GM12874 (cell line): ENCODE measurements at regions not wholly inside any gene's neighbourhood (a gene's known extent, or its start where the extent isn't known, plus 50 kb on each side); places are given as distances from the start of the nearest gene placed in this dataset.

Experiments
- TF ChIP-seq, protein P1 (sequence below): IDR thresholded peaks from 2 replicates; pipeline ENCODE4 v1.5.1; 2011; ENCODE audit warnings: low read depth, mild to moderate bottlenecking, control low read depth, low read length, moderate library complexity; ENCODE audit not compliant: insufficient read depth

DNA sequence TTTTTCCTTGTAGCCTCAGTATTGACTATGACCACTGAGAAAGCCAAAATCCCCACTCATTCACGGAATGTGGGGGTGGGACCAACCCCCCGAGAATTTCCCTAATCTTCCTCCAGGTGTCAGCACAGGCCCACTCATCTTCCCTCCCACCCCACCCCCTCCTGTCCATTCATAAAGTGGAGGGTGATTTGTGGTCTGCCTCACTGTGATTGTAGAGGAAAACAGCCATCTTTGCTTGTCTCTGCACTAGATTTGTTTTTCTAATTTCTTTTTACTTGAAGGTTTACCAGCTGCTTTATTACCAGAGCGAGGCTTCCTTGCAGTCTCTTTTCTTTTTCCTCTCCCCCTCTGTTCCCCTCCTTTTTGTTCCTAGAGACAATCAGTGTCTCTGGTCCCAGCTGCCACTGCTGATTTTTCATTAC is 171.8 kb downstream of the ICOS start:
- TF ChIP-seq, protein P1, sequence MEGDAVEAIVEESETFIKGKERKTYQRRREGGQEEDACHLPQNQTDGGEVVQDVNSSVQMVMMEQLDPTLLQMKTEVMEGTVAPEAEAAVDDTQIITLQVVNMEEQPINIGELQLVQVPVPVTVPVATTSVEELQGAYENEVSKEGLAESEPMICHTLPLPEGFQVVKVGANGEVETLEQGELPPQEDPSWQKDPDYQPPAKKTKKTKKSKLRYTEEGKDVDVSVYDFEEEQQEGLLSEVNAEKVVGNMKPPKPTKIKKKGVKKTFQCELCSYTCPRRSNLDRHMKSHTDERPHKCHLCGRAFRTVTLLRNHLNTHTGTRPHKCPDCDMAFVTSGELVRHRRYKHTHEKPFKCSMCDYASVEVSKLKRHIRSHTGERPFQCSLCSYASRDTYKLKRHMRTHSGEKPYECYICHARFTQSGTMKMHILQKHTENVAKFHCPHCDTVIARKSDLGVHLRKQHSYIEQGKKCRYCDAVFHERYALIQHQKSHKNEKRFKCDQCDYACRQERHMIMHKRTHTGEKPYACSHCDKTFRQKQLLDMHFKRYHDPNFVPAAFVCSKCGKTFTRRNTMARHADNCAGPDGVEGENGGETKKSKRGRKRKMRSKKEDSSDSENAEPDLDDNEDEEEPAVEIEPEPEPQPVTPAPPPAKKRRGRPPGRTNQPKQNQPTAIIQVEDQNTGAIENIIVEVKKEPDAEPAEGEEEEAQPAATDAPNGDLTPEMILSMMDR, result peak; percentile 32; the same call in 1 of the 2 replicates

- TF ChIP-seq, protein P1, result no peak
These were observed 172.3 kb downstream of the ICOS start for GRCh38 chr2:204108781-204109295.

DNA sequence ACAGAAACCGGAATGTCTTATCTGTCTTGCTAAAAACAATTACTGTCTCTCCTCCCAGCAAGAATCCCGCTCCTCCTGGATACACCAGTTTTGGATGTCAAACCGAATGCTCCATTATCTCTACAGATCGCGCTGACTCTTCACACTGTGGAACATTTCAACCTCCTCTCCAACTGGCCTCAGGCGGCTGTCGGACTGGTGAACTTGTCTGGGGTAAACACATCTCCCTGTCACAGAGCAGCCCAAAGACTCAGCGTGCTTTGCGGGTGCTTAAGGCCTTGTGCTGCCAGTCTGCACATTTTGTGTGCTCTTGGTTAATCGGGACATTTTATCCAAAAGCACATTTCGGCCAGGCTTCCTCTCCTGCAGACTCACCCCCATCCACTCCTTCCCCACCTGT is 173.1 kb downstream of the ICOS start:
- TF ChIP-seq, protein P1, result no peak

DNA sequence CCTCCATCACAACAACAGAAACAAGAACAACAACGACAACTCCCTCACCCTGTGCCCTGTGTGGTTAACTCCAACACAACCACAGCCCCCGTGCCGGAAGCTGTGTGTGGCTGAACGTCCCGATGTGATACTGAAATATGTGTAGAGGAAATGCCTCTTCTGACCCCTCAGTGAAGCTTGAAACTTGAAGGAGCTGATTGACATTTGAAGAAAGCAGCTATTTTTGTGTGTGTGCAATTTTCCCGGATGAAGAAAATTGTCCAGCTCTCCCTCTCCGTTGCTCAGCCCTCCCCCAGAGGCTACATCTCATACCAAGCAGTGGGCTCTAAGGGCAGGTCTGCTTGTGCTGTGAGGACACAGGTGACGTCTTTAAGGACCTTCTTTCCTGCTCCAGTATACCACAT is 173.8 kb downstream of the ICOS start:
- TF ChIP-seq, protein P1, result no peak

GRCh38 chr2:204110751-204111516 is 174.4 kb downstream of the ICOS start:
- TF ChIP-seq, protein P1, result no peak

DNA sequence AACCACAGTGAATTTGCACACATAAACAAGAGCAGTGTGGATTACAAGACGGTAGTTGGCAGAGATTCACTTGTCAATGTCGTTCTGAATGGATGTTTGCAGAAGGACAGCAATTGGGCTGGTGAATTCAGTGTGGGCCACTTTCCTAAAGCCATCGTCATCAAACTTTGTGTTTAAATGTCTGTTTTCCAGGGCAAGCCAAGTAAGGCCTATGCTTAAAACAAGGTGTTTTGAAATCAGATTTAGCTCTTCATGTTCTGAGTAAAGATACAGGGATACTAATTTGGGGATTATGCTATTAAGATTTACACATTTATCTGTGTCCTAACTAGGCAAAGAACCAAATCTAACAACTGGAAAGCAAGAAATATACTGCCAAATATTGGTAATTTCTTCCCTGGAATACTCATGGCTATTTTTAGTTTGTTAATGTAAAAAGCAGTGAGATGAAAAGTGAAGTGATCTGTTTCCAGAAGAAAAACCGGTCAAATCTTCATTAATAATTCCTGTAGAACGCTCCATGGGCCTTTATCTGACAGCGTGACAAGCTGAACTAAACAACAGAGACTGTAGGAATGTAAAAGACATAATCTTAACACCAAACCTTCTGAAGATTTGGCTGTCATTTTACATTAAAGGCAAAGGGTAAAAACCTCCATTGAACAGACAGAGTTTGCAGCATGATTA is 175.7 kb downstream of the ICOS start:
- TF ChIP-seq, protein P1, result no peak

- TF ChIP-seq, protein P1, result no peak
These were observed 178.0 kb downstream of the ICOS start for GRCh38 chr2:204114295-204115136.
